ENCODE measurements at regions not wholly inside any gene's neighbourhood (a gene's known extent, or its start where the extent isn't known, plus 50 kb on each side); places are given as distances from the start of the nearest gene placed in this dataset.

DNA sequence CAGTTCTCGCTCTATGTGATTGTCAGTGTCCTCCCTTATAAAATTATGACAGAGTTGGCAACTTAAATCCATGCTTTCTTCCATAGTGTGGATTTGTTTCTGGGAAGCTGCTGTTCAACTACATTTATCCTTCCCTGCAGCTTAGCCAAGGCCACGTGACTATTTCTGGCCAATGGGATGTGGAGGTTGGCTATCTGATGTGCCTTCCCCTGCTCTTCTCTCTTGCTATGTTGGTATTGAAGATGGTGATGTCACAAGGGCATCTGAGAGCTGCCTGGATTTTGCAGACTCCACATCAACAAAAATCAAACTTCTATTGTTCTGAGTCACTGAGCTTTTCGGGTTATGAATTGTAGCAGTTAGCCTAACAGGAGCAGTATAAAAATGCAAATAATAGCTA, 164.9 kb upstream of the RHOBTB1 start:
- TF ChIP-seq, protein P1, sequence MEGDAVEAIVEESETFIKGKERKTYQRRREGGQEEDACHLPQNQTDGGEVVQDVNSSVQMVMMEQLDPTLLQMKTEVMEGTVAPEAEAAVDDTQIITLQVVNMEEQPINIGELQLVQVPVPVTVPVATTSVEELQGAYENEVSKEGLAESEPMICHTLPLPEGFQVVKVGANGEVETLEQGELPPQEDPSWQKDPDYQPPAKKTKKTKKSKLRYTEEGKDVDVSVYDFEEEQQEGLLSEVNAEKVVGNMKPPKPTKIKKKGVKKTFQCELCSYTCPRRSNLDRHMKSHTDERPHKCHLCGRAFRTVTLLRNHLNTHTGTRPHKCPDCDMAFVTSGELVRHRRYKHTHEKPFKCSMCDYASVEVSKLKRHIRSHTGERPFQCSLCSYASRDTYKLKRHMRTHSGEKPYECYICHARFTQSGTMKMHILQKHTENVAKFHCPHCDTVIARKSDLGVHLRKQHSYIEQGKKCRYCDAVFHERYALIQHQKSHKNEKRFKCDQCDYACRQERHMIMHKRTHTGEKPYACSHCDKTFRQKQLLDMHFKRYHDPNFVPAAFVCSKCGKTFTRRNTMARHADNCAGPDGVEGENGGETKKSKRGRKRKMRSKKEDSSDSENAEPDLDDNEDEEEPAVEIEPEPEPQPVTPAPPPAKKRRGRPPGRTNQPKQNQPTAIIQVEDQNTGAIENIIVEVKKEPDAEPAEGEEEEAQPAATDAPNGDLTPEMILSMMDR (IDR thresholded peaks at IDR 0.05) = no peak
- no peak for TF ChIP-seq POLR2AphosphoS5 (IDR thresholded peaks at IDR 0.05)
